HG03175 (cell line): ENCODE measurements at regions not wholly inside any gene's neighbourhood (a gene's known extent, or its start where the extent isn't known, plus 50 kb on each side); places are given as distances from the start of the nearest gene placed in this dataset.
"Not testable (repeated sequence)": the region's sequence is repeated elsewhere in the genome, so short reads cannot be mapped to it uniquely, and the experiment has no call there.

ENCODE experiments used
- ATAC-seq: cut with Tn5 transposase; IDR thresholded peaks from one replicate; pipeline ENCODE4 v1.9.1; 2021; ENCODE audit warnings: mild to moderate bottlenecking, moderate library complexity; ENCODE audit not compliant: unreplicated experiment

DNA sequence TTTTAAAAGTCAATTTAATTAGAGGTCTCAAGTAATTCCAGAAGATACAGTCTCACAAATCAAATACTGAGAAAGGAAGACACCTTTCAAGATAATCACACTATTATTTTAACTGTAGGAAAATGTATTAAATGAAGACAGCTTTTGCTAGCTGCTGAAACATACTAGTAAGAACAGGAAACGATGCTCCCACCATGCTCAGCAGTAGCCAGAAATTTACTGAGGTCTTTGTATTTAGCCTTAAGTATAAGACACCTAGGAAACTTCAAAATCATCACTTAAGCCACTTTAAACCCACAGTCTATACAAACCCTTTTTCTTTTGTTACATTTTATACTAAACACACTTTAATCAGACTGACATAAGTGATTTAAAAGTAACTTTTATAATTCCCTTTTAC lies 72.7 kb upstream of the NPIPB12 start:
- ATAC-seq, result not testable (repeated sequence)

DNA sequence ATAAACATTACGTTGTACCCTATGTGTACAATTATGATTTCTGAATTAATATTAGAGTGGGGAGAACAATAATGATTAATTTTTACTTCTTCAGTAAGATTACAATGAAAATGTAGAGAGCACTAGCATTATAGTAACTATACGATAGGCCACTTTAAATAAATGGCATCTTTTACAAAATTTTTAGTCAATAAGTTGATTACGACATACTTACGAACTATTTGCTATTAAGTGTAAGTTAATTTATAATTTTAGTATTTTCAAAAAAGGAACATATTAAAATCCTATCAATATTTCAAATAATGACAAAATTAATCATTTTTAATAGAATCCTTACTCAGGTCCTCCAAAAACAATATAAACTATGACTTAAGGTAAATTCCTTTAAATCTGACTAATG lies 75.6 kb upstream of the NPIPB12 start:
- ATAC-seq, result not testable (repeated sequence)

- not testable (repeated sequence) for ATAC-seq
These were observed 71.1 kb upstream of the SPN start for GRCh38 chr16:29591919-29592318.

- peak; percentile 55 for ATAC-seq
These were observed 68.7 kb upstream of the SPN start for GRCh38 chr16:29594269-29594925.

DNA sequence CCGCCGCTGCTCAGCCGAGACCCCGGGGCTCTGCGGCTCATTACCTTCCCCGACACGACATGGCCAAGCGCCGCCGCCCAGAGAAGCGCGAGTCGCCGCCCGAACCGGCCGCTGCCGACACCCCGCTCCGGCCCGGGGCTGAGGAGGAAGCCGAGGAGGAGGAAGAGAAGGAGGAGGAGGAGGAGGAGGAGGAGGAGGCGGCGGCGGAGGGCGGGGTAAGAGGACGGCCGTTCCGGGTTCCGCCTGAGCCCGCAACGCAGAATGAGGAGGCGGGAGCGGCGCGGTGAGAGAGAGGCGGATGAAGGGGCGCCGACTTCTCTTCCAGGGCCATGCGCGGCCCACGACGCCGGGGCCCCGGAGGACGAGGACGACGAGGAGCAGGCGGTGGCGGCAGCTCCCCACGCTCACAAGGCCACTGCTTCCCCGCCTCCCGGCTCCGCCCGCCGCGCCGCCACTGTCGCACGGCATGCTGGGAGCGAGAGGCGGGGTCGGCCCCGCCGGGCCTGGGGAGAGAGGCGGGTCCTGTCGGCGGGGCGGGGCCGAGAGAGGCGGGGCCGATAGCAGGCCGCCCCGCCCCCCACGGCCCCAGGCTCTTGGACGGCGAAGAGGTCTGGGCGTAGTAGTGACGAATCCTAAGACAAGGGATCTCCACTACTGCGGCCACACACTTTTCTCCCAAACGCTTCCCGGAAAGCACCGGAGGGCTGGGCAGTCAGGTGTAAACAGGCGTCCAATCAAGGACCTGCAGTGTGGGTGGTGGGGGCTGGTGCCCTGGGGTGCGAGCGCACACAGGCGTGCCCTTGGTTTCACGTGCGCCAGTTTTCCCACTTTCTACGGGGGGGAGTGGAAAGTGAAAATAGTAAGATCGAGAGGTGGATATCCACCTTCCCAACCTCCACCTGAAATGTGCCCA lies 67.9 kb upstream of the SPN start:
- ATAC-seq, result peak; percentile 75

GRCh38 chr16:29597030-29597429 lies 66.0 kb upstream of the SPN start:
- ATAC-seq, result not testable (repeated sequence)

DNA sequence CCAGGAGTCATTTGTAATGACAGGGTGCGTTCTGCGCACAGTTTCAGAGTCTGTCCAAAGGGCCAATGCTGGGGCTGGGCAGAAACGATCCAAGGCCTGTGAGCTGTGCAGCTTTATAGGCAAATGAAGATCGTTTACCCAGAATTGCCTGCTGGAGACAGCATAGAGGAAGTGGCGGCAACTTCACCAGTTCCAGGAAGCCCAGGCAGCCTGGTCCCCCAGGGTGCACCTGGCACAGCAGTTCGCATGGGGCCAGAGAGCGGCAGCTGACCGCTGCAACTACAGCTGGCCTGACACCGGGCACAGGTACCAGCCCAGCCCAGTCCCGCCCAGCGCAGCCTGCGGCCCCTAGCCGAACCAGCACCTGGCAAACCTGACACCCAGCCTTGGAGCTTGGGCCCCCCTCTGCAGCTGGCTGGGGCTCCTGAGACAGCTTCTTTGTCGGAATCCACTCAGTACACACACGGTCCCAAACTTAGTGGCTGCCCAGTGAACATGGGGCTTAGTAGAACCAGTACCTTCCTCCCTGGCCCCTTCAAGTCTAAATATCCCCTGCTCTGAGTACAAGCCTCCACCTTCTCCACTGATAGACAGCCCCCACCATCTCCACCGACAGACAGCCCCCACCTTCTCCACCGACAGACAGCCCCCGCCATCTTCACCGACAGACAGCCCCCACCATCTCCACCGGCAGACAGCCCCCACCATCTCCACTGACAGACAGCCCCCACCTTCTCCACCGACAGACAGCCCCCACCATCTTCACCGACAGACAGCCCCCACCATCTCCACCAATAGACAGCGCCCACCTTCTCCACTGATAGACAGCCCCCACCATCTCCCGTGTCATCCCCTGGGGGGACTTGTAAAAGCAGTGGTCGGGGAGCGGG lies 62.7 kb upstream of the SPN start:
- peak; percentile 50 for ATAC-seq

DNA sequence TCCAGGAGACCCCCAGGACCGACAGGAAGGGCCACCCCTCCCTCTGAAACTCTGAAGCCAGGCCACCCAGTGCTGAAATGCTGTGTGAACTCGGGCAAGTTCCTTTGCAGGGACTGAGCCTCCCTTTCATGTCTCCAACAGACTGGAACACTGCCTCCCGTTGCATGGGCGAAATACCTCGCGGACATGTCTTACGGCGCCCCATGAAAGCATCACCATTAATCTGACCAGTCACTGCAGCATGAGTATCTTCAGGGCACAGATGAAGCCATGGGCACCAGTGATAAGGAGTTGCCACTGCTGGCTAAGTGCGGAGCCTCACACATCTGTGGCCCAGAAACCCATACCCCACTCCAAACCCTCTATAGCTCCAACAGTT lies 60.8 kb upstream of the SPN start:
- not testable (repeated sequence) for ATAC-seq

GRCh38 chr16:29602683-29603088 lies 60.4 kb upstream of the SPN start:
- ATAC-seq, result not testable (repeated sequence)

DNA sequence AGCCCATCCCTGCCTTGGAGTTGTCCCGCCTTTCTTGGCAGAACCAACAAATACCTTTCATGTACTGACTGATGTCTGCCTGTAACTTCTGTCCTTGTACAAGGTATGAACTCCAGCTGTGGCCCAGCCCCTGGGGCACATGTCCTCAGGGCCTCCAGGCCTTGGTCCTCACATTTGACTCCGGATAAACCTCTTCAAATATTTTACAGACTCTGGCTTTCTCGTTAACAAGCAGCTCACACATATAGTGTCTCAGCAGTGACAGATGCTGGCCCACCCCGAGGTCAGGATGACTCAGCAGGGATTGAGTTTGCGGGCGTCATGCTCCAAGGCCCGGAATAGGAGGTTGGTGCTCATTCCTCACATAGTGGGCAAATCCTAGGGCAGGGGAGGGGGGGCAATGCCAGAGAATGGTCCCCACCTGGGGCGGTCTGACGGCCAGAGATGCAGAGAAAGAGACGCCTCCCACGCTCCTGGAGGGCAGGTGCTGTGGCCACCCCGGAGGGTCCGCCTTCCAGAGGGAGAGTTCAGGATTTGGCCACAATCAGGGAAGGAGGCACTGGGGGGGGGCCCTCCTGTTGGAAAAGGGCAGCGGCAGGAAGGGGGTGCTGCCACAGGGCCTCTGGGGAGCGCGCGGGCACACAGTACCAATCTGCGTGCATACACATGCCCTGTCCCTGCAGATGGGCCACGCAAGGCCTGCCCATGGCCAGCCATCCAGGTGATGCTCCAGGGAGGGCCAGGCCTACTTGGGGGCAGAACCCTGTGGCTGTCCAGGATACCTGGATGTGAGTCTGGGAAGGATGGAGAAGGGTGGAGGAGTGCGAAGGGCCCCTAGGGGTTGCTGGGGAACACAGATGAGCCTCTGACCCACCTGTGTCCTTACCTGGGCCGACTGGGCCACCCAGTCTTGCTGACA lies 58.2 kb upstream of the SPN start:
- ATAC-seq, result not testable (repeated sequence)

GRCh38 chr16:29605593-29606205 lies 57.3 kb upstream of the SPN start:
- ATAC-seq, result not testable (repeated sequence)

DNA sequence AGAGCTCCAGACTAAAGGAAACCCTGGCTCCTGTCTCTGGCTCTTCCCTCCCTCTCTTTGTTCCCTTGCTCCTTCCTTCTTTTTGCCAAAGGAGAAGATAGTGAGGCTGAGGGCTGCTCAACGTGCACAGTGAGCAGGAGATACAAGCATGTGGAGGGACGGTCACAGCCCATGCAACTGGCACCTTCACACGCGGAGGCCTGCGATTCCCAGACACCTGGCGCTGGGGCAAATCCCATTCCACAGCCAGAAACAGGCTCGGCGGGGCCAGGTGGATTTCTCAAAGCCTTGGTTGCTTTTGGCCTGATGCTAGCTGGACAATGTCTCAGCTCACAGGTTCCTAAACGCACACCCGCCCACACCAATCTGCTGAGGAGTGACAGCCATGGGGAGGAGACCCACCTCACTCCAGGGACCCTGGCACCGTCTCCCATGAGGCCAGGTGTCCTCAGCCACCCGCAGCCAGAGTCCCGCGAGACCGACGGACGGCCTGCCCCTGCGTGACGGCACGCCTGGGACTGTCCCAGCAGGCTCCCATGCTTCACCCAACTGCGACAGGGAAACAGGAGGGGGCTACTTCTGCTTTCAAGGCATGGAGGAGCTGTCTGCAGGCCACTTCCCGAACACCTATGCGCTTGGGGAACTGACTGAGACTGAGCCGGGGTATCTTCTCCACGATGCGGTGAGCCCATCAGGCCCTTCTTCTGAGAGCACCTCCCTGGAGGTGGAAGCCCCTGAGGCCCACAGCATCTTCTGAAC lies 56.2 kb upstream of the SPN start:
- ATAC-seq, result not testable (repeated sequence)

GRCh38 chr16:29607428-29607823 lies 55.6 kb upstream of the SPN start:
- ATAC-seq, result not testable (repeated sequence)

DNA sequence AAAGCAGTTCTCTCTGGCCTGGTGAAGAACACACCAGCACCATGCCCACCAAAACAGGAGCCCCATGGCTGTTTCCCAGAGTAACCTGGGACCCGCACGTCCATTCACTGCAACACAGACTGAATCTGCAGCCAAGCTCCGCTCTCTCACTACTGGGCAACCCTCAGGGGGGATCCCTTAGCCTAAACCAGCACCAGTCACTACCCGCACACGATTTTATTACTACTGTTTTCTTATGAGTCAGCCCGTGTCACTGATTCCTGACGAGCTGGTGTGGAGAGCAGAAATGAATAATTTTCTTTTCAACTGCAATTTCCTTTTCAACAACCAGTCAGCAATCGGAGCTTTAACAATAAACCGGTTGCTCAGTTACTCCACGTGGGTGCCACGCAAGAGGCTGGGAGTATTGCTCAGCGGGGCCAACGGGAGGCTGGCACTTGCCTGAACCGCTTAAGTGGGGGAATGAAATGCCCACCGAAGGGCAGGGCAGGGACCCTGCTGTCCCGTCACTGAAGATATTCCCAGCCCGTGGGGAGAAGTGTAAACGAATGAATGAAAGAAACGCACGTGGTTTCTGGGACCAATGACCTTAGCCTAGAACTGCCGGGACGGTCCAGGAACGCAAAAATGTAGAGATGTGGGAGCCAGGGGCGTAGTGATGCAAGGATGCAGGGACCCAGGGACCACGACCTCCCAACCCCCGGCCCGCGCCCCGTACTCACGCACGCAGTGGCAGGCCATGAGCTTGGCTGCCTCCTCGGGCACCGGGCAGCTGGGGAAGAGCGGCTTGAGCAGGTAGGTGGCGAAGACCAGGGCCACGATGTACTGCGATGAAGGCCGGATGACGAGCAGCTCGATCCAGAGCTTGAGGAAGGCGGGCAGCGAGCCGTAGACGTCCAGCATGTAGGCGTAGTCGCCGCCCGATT lies 50.4 kb upstream of the SPN start:
- peak; percentile 44 for ATAC-seq
